HEK293T (cell line): ENCODE measurements at regions not wholly inside any gene's neighbourhood (a gene's known extent, or its start where the extent isn't known, plus 50 kb on each side); places are given as distances from the start of the nearest gene placed in this dataset.

ENCODE experiments used
- BHLHE40 ChIP-seq: fragments of 450-650 bp; IDR thresholded peaks from 2 replicates; pipeline ENCODE4 v1.6.1; 2016; ENCODE audit warnings: mild to moderate bottlenecking, moderate library complexity, borderline replicate concordance
- CTBP1 ChIP-seq: fragments of 450-650 bp; IDR thresholded peaks from 2 replicates; pipeline ENCODE4 v1.6.1; 2016; ENCODE audit warnings: borderline replicate concordance
- FOXM1 ChIP-seq: fragments of 450-650 bp; IDR thresholded peaks from 2 replicates; pipeline ENCODE4 v1.6.1; 2017; ENCODE audit warnings: mild to moderate bottlenecking, borderline replicate concordance
- SP1 ChIP-seq: fragments of 450-650 bp; IDR thresholded peaks from 2 replicates; pipeline ENCODE4 v1.6.1; 2017
- SUZ12 ChIP-seq: fragments of 450-650 bp; IDR thresholded peaks from 2 replicates; pipeline ENCODE4 v1.6.1; 2016; ENCODE audit warnings: mild to moderate bottlenecking
- ZNF384 ChIP-seq: fragments of 450-650 bp; IDR thresholded peaks from 2 replicates; pipeline ENCODE4 v1.6.1; 2016

GRCh38 chr15:46861796-46862195 is 855.5 kb upstream of the SEMA6D start:
- TF ChIP-seq SUZ12: no peak
- TF ChIP-seq CTBP1: no peak
- no peak for TF ChIP-seq ZNF384
- TF ChIP-seq BHLHE40: no peak
- no peak for TF ChIP-seq SP1
- TF ChIP-seq FOXM1: no peak
